CD4-positive, alpha-beta T cell treated with Interferon alpha-2 for 1 hour (primary cell): ENCODE measurements at regions not wholly inside any gene's neighbourhood (a gene's known extent, or its start where the extent isn't known, plus 50 kb on each side); places are given as distances from the start of the nearest gene placed in this dataset.
"Not testable (repeated sequence)": the region's sequence is repeated elsewhere in the genome, so short reads cannot be mapped to it uniquely, and the experiment has no call there.

Experiments
- DNase-seq, 2 donors: peaks; one replicate each; pipeline ENCODE4 v3.0.0-alpha.2; 2020 to 2022

DNA sequence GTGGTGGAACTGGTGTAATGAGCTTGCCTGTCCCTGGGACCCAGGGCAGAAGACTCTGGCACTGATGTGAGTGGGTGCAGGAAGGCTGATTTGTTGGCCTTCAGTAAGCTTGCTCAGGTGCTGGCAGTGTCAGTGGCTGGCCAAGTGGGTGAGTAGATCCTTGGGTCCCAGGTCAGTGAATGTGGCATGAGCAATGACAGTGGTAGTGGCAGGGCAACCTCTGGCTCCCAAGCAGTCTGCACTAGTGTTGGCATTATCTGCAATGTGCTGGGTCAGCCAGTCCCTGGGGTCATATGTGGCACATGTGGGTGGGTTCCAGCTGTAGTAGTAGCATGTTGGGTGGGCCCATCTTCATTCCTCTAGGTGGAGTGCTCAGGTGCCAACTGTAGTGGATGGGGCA lies 640.9 kb upstream of the GRM3 start:
- no peak for DNase-seq

DNA sequence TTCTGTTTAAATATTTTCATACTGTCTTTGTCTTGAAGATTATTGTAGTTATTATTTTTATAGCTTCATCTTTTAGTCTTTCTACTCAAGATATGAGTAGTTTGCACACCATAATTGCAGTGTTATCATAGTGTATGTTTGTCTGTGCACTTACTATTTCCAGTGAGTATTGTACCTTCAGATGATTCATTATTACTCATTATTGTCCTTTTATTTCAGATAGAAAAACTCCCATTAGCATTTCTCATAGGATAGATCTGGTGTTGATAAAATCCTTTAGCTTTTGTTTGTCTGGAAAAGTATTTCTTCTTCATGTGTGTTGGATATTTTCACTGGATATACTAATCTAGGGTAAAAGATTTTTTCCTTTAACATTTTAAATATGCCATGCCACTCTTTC lies 646.2 kb upstream of the GRM3 start:
- DNase-seq: no peak

DNA sequence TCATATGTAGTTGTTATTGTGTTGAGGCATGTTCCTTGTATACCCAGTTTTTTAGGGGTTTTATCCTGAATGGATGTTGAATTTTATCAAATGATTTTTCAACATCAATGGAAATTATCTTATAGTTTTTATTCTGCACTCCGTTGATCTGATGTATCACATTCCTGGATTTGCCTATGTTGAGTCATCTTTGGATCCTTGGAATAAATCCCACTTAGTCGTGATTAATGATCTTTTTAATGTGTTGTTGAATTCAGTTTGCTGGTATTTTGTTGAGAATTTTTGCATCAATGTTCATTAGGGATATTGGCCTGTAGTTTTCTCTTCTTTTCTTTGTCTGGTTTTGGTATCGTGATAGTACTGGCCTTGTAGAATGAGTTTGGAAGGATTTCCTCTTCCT lies 648.6 kb upstream of the GRM3 start:
- DNase-seq: no peak

DNA sequence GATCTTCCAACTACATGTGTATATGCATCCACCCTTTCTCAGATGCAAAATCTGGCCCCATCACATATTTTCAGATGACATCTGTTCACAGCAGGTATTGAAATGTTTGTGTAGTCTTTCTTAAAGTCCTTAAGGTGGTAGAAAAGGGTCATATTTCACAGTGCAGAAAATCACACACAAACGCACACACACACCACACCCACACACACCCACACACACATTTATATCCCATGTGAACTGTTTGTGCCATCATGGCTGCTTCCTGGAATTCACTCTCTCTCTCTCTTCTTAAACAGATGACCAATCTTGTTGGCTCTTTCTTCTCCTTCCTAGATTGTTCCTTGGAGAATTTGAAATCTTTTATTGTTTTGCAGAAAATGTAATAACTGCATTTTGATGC lies 663.0 kb upstream of the GRM3 start:
- no peak for DNase-seq

DNA sequence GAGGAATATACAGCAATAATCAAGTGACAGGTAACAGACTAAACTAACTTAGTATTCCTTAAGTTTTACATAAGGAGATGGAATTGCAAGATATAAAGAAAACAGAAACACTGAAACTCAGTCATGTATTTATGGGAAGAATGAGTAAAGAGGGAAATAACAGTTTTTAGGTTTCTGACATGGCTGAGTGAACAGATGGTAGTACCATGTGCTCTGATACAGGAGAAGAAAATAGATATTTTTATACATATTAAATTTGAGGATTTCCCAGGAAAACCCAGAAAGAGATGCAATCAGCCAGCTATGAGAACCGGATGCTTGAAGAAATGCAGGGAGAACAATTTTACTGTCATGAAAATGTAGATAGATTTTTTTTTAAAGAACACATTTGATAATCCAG lies 669.5 kb upstream of the GRM3 start:
- DNase-seq: no peak

DNA sequence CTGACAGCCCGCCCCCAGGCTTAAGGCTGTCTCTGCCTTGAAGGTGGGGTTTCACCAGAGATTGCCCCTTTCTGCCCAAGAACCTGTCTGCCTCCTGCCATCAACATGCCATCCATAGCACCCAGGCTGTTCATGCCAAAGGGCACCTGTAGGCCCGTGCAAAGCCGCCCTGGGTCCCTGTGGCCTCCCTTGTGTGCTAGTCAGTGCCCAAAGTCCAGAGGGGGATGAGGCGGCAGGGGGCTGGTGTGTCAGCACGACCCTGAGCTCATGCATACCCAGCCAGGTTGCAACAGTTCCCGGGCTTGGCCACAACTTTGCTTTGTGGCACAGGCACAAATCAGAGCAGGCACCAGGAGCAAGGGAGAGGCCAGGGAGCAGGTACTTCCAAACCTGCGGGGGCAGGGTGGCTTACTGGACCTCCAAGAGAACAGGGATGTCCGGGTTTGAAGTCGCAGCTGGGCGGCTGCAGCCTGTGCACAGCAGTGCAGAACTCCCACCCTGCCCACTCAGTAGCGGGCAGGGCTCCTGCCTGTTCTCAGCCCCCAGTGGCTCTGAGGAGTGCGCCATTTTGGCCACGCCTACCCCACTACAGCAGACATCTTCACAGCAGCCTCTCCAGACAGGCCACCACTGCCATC lies 671.1 kb upstream of the GRM3 start:
- no peak for DNase-seq

DNA sequence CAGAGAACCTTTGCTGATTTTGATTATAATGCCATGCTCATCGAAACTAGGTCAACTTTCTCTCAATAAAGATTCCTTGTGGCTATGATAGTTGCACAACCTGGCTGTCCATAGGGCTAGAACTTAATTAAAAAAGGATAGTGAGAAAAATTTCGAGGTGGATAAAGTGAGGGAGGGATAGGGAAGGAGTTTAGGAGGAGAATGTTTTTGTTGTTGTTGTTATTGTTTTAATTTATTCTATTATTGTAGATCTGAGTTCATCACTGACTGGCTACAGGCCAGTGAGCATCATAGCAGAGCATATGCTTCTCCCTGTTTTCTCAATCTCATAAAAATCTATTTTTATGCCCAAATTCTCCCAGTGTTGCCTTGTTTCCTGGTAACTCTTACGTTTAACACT lies 688.7 kb upstream of the GRM3 start:
- DNase-seq: no peak

DNA sequence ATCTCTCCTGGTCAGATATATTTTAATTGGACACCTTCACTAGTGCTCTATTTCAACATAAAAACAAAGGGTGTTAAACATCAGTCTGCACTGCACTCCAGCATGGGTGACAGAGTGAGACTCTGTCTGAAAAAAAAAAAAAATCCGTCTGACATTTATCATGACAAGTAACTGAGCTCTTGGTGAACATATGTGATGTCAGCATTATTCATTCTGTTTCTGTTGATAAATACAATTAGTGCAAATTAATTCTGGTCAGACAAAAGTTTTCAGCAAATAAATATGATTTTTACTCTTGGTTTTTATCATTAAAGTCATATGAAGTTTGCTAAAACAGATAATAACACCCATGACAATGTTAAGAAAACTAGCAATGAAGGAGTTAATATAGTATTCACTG lies 692.8 kb upstream of the GRM3 start:
- no peak for DNase-seq

DNA sequence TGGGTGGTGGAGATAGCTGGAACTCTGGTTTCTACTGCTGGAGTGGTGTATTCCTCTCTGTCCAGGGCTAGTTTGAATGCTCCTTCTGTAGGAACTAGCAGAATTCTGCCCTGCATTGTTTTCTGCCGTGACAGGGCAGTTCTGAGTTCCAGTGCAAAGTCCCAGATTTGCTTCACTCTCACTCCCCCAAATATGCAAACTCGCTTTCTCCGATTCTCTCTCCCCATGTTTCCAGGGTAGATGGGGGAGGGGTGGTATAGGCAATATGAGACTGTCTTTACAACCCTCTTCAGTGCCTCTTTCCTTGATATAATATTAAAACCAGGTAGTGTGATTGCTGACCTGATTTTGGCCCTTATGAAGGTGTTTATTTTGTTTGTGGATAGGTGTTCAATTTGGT lies 693.3 kb upstream of the GRM3 start:
- DNase-seq: no peak

DNA sequence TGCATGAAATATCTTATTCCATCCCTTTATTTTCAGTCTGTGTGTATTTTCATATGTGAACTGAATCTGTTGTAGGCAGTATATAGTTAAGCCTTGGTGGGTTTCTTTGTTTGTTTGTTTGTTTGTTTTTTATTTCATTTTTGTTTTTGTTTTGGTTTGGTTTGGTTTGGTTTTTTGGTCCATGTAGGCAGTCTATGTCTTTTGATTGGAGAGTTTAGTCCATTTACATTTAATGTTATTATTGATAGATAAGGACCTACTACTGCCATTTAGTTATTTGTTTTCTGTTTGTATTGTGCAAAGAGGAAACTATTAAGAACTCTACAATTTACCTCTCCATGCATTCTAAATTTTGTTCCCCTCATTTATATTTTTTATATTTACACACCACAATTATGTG lies 695.9 kb upstream of the GRM3 start:
- no peak for DNase-seq

DNA sequence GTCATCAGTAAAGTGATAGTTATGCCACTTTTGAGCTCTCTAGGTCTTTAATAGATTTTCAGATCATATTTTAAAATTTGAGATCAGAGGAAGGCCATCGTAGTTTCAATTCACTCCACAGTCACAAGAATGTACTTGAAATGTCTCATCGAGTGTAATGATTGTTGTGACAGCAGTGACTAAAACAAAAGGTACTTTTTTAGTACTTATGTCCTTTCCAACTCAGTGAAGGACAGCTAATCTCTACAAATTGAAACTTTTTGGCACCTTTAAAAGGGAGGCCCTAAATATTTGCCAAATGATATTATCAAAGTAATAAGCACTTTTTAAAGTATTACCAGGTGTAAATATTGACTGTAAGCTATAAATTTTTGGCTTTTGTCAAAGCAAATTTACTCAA lies 702.9 kb upstream of the GRM3 start:
- DNase-seq: no peak

DNA sequence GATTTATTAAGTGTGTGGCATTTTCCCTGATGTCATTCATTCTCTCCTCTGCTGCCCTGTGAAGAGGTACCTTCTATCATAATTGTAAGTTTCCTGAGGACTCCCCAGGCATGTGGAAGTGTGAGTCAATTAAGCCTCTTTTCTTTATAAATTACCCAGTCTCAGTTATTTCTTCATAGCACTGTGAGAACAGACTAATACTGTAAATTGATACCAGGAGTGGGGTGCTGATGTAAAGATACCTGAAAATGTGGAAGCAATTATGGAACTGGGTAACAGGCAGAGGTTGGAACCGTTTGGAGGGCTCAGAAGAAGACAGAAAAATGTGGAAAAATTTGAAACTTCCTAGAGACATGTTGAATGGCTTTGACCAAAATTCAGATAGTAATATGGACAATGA lies 711.8 kb upstream of the GRM3 start:
- DNase-seq: no peak

DNA sequence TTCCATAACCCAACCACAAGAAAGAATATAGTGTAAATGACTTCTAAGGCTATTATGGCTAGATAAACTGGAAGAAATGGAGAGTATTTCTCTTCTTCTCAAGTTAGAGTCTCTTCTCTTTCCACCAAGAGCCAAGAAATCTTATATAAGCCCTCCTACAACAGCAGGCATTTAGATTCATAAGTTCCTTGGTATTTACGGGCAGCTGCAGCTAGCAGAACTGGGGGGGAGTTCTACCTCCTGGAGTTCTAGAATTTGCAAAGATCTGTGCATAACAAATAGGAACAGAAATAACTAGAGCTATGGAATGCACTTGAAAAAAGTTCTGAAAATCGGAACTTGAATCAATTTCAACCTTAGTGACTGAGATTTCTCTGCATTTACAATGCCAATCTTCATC lies 715.2 kb upstream of the GRM3 start:
- DNase-seq: no peak

DNA sequence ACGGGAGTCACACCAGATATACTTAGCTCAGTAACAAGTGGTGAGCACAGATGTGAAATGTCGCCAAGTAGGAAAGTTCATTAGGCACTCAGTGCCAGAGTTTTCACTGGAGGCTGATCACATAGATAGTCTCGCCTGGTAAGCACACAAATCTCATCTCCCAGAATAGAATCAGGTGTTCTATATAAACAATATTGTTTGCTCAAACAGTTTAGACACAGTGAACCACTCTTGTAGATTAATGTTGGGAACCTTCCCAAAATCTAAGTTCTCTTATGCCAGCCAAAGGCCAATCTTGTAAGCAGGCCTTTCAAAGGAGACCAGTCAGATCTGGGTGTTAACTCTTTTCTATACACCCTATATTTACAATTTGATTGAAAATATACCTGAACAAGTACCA lies 716.5 kb upstream of the GRM3 start:
- no peak for DNase-seq

DNA sequence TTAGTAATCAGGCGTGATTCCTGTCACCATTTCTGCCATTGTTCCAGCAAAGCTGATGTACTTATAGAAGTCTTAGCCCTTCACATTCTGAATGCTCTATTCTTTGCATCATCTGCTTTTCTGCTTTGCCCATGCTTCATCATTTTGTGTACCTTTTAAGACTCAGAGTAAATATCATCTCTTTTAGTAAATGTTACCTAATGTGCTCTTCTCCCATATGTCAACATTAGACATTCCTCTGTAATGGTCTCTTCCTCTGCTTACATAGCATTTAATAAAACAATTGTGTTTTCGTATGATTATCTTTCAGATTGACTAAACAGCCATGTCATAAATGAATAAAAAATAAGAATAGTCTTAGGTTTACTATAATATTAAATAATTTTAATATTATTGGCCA lies 719.6 kb upstream of the GRM3 start:
- no peak for DNase-seq

DNA sequence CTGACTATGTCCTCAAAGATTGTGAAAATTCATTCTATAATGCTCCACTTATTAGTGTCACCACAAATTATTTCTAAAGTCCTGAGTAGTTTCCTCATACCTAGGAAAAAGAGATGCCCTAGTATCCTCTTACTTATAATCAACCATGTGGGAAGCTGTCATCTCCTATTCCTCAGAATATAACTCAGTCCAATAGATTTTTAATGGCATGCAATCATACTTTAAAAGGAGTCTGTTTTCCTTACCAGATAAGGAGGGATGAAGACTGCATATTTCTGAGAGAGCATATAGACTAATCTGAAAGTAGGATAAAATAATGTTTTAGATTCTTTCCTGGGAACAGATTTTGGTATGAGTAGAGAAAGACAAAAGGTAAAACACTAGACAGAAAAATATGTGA lies 727.7 kb upstream of the GRM3 start:
- DNase-seq: no peak

DNA sequence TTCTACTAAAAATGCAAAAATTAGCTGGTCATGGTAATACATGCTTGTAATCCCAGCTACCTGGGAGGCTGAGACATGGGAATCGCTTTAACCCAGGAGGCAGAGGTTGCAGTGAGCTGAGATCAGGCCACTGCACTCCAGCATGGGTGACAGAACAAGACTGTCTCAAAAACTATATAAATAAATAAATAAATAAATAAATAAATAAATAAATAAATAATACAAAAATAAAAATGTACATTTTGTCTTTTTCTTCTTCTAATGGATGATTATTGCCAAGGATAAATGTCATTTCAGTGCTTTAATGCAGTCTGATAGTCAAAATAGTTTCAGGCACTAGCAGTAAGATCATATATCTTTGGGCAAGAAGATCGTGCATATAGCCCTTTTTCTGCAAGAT lies 727.6 kb upstream of the SEMA3D start:
- DNase-seq: no peak

DNA sequence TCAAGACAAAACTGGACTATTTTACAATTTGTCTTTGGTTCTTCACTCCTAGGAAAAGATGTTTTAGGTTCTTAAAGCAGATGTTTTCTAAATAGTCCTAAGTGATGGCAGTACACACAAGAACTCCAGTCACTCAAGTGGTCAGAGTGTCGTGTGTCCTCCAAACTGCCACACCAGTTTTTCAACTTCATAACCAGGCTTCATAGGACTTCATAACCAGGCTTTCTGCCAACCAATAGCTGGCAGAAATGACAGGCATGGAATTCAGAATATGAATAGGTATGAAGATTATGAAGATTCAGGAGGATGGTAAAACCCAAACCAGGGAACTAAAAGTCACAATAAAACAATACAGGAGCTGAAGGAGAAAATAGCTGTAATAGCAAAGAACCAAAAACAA lies 721.2 kb upstream of the SEMA3D start:
- DNase-seq: no peak

DNA sequence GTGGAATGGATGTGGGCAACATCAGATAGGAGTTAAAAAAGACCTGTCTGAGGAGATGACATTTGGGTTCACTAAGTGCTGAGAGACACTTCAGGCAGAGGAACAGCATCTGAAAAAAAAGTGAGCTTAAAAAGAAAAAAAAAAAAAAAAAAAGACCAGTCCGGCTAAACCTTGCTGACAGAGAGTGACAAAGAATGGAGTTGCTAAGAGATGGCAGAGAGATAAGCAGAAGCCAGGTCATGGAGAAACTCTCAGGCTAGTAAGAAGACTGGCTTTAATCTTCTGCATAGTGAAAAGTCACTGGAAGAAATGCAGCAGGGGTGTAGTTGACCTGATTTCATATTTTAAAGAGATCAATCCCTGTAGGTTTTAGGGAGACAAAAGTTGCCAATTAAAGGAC lies 711.1 kb upstream of the SEMA3D start:
- no peak for DNase-seq

DNA sequence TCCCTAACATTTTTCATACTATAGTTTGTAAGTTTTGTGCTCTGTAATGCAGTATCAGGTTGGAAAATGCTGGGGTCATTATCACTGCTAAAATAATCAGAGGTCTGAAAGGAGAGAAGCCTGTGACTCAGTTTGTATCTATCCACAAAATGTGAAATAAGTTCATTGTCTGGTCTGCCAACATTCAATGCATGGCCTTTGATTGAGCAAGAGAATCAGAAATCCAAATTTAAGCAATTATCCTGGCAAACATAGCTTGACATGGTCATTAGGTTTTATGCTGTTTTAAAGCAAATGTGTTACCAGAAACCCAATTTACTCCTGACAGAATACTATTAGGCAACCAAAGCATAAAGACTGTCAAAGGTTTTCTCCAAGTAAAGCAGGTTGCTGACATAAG lies 709.7 kb upstream of the SEMA3D start:
- no peak for DNase-seq

DNA sequence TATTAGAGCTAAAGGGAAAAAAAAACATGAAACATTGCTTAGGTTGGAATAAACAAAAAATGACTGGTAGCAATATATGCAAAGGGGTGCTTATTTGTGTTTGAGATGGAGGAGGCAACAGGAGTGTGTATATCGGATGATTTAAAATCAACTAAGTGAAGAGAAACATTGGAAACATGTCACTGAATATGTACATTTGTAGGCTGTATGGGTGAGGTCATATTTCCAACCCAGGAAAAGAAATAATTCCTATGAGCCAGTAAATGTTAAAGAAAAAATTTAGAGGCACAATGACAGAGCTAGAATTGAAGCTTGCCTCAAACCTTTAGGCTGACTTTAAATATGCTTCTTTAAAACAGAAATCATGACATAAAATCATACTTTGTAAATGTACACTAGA lies 709.0 kb upstream of the SEMA3D start:
- DNase-seq: no peak

DNA sequence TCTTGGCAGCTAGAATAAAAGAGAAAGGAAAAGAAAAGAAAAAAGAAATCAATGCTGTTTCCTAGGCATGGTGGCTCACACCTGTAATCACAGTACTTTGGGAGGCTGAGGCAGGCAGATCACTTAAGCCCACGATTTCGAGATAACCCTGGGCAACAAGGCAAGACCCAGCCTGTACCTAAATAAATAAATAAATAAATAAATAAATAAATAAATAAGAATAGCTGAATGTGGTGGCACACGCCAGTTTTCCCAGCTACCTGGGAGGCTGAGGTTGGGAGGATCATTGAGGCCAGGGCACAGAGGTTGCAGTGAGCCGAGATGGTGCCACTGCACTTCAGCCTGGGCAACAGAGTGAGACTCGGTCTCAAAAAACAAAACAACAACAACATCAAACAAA lies 705.0 kb upstream of the SEMA3D start:
- DNase-seq: not testable (repeated sequence)

DNA sequence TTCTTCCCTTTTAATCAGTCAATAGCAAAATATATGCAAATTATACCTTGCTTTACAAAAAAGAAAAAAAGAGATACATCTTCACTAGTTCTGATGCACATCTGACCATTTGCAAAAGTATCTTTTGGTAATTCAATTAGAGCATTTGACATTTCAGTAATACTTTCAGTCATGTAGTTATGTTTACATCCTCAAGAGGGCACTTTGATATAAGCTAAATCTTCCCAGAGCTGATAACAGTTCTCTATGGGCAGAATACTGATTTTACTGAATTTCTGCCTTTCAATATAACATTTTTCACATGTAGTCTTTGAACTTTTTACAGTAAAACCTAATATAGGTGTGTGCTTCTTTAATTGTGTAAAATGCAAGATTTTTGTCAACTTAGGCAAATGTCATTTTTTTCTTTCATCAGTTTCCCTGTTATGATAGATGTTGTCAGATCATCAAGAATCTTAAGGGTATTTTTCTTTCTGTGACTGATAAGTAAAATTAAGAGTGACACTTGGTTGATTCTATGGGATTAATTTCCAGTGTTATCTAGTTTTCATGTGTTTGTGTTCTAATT lies 703.5 kb upstream of the SEMA3D start:
- DNase-seq: no peak

DNA sequence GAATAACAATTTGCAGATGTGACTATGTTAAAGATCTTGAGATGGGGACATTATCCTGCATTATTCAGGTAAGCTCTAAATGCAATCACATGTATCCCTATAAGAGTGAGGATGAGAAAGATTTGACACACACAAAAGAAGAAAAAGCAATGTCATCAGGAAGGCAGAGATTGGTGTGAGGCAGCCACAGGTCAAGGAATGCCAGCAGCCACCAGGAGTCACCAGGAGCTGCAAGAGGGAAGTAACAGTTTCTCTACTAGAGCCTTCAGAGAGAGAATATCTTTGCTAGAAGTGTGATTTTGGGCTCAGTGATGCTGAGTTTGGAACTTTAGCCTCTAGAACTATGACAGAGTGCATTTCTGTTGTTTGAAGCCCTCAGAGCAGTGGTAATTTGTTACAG lies 700.3 kb upstream of the SEMA3D start:
- no peak for DNase-seq

DNA sequence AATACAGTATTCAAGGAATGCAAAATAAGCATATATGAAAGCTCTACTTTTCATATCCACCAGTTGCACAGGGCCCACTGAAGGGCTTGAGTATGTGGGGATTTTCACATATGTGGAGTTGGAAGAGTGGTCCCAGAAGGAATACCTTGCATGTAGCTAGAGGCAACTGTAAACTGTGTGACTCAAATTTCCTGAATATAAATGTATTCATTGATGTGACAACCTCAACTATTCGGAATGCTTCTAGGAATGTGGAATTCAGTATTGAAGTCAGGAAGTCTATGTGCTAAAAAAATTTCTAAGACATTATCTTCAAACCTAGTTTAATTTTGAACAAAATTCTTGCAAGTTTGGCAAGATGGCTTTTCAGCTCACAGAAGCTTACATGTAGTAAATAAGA lies 695.5 kb upstream of the SEMA3D start:
- no peak for DNase-seq

DNA sequence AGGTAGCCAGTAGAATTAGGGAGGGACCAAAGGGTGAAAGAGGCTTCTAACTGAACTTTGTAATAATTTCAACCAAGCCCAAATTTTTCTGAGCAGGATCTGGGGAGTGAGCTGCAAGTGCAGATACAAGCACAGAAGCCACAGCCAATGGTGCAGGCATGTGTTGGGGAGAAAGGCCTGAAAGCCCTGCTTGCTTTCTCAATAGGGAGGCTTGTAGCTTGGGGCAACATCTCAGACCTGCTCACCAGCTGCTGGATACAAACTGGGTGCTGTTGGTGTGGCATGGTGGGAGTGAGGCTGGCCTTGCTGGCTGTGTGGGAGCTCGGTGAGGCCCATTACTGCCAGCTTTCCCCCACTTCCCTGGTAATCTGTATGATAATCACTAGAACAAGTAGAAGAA lies 688.5 kb upstream of the SEMA3D start:
- no peak for DNase-seq
